GM18867 (cell line): ENCODE measurements at regions not wholly inside any gene's neighbourhood (a gene's known extent, or its start where the extent isn't known, plus 50 kb on each side); places are given as distances from the start of the nearest gene placed in this dataset.
"Not testable (repeated sequence)": the region's sequence is repeated elsewhere in the genome, so short reads cannot be mapped to it uniquely, and the experiment has no call there.

Experiments
- ATAC-seq: cut with Tn5 transposase; IDR thresholded peaks from one replicate; pipeline ENCODE4 v1.9.1; 2021; ENCODE audit warnings: mild to moderate bottlenecking, moderate library complexity; ENCODE audit not compliant: unreplicated experiment

- ATAC-seq: no peak
Measured at GRCh38 chr9:75657015-75657414, 233.5 kb upstream of the PCSK5 start.

- ATAC-seq: no peak
Measured at GRCh38 chr9:75658301-75658905, 232.1 kb upstream of the PCSK5 start.

GRCh38 chr9:75664597-75664996, 225.9 kb upstream of the PCSK5 start:
- ATAC-seq: no peak

- no peak for ATAC-seq
Measured at GRCh38 chr9:75666856-75667554, 223.5 kb upstream of the PCSK5 start.

- no peak for ATAC-seq
Measured at GRCh38 chr9:75669721-75670120, 220.8 kb upstream of the PCSK5 start.

- ATAC-seq: no peak
Measured at GRCh38 chr9:75671354-75671753, 219.1 kb upstream of the PCSK5 start.

- ATAC-seq: no peak
Measured at GRCh38 chr9:75672478-75672877, 218.0 kb upstream of the PCSK5 start.

- ATAC-seq: no peak
Measured at GRCh38 chr9:75683591-75683990, 206.9 kb upstream of the PCSK5 start.

- ATAC-seq: no peak
Measured at GRCh38 chr9:75685062-75685461, 205.4 kb upstream of the PCSK5 start.

GRCh38 chr9:75687359-75687953, 203.0 kb upstream of the PCSK5 start:
- no peak for ATAC-seq

GRCh38 chr9:75690551-75690950, 199.9 kb upstream of the PCSK5 start:
- not testable (repeated sequence) for ATAC-seq

GRCh38 chr9:75691408-75691807, 199.1 kb upstream of the PCSK5 start:
- no peak for ATAC-seq

GRCh38 chr9:75692309-75692708, 198.2 kb upstream of the PCSK5 start:
- ATAC-seq: no peak

GRCh38 chr9:75695921-75696320, 194.6 kb upstream of the PCSK5 start:
- ATAC-seq: no peak

GRCh38 chr9:75699017-75699416, 191.5 kb upstream of the PCSK5 start:
- ATAC-seq: no peak

- no peak for ATAC-seq
Measured at GRCh38 chr9:75699625-75700251, 190.7 kb upstream of the PCSK5 start.

GRCh38 chr9:75700252-75700640, 190.2 kb upstream of the PCSK5 start:
- ATAC-seq: no peak

- no peak for ATAC-seq
Measured at GRCh38 chr9:75707191-75707590, 183.3 kb upstream of the PCSK5 start.

GRCh38 chr9:75709698-75710097, 180.8 kb upstream of the PCSK5 start:
- no peak for ATAC-seq

GRCh38 chr9:75712700-75713099, 177.8 kb upstream of the PCSK5 start:
- no peak for ATAC-seq

- no peak for ATAC-seq
Measured at GRCh38 chr9:75713335-75713734, 177.1 kb upstream of the PCSK5 start.

GRCh38 chr9:75715360-75715759, 175.1 kb upstream of the PCSK5 start:
- ATAC-seq: no peak
